ENCODE measurements at regions not wholly inside any gene's neighbourhood (a gene's known extent, or its start where the extent isn't known, plus 50 kb on each side); places are given as distances from the start of the nearest gene placed in this dataset.

DNA sequence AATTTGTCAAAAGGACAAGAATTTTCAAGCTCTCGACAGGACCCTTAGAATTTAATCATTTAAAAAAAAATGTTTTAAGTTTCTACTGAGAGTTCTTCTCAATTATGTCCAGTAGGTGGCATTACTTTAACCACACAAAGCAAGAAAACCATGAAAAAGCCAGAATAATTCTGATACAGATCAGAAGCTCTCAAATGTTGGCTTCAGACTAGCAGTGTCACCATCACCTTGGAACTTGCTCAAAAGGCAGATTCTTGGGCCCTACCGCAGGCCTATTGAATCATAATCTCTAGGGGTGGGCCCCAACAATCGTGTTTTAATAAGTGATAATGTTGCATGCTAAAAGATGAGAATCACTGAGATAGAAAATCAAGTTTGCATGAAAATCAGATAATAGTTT is 99.5 kb upstream of the KCNMB2 start:
- WGBS (ENCODE audit: low lambda C conversion rate): 3% methylated on average over 3 of the region's 3 CpGs
- Histone ChIP-seq H3K36me3 (replicated peaks in 1 of 2; ENCODE audit: control insufficient read depth in 1 of 2, insufficient read depth in 2 of 2, low read length in 2 of 2) (no peaks in the 10 kb centered on the region), H3K27ac (ENCODE audit: extremely low read length, insufficient read depth, low read length) (no peak overlapping the region), H2AFZ (ENCODE audit: low read length) (no peak overlapping the region), H3K79me2 (ENCODE audit: insufficient read depth, low read length) (no peaks in the 10 kb centered on the region), H3K4me3 (replicated peaks in 1 of 3; ENCODE audit: insufficient read depth in 1 of 3, low read depth in 2 of 3, low read length in 3 of 3) (no peak overlapping the region), H3K9ac (ENCODE audit: insufficient read depth, low read depth, low read length) (no peak overlapping the region), H3K4me1 (ENCODE audit: insufficient read depth, low read length) (no peaks in the 10 kb centered on the region), H4K20me1 (ENCODE audit: insufficient read depth, low read length) (no peaks in the 10 kb centered on the region), H3K4me2 (ENCODE audit: low read depth, low read length) (no peak overlapping the region), H3K27me3 (ENCODE audit: control insufficient read depth in 1 of 2, insufficient read depth in 2 of 2, low read length in 2 of 2) (no peaks in the 10 kb centered on the region), H3K9me3 (ENCODE audit: low read length) (no peaks in the 10 kb centered on the region)
- ChIA-PET CTCF (ENCODE audit: low intra/inter-chr PET ratio, low total read pairs) (interaction anchor here (1.5 kb wide), 1 partner anchor 530 kb away, joined by 7 read pairs; no protein-coding TSS in a partner anchor), POLR2A (no interaction called here)
- DNase-seq (ENCODE audit: low spot score) (no peak), FAIRE-seq (no peak), ATAC-seq (no peak)
- TF ChIP-seq CTCF (CRISPR knock-in tag; IDR thresholded peaks at IDR 0.05): peak; percentile 41
- TF ChIP-seq STAG1 (CRISPR knock-in tag; IDR thresholded peaks at IDR 0.05): peak; percentile 35; the same call in 1 of the 2 replicates
- TF ChIP-seq ZNF569 (CRISPR knock-in tag; IDR thresholded peaks at IDR 0.05; ENCODE audit: borderline replicate concordance): no peak
- TF ChIP-seq SMC3 (IDR thresholded peaks at IDR 0.05; ENCODE audit: low read length): peak; percentile 21
- no peak for TF ChIP-seq TFE3 (CRISPR knock-in tag; IDR thresholded peaks at IDR 0.05)
- TF ChIP-seq KDM3A (CRISPR knock-in tag; IDR thresholded peaks at IDR 0.05; ENCODE audit: low read depth): no peak
- no peak for TF ChIP-seq GMEB2 (CRISPR knock-in tag; IDR thresholded peaks at IDR 0.05; ENCODE audit: low read depth)
- no peak for TF ChIP-seq ZSCAN9 (CRISPR knock-in tag; IDR thresholded peaks at IDR 0.05; ENCODE audit: borderline replicate concordance)
- in situ Hi-C loops (cut with HindIII; ENCODE audit: extremely low pct_ligation_motif_present, low pct_unique_long_range_greater_than_20kb): loop anchor here (10.0 to 25.0 kb wide), 2 partner anchors 528 to 876 kb away; partner anchors contain the start of gene ZNF639
- BruUV-seq (replicated peaks): no TSS peak
- intact Hi-C loops (cut with micrococcal nuclease; ENCODE audit: unreplicated experiment): loop anchor here (1.0 to 10.0 kb wide), 2 partner anchors 328 to 530 kb away; no protein-coding TSS in a partner anchor
